ENCODE measurements at regions not wholly inside any gene's neighbourhood (a gene's known extent, or its start where the extent isn't known, plus 50 kb on each side); places are given as distances from the start of the nearest gene placed in this dataset.

DNA sequence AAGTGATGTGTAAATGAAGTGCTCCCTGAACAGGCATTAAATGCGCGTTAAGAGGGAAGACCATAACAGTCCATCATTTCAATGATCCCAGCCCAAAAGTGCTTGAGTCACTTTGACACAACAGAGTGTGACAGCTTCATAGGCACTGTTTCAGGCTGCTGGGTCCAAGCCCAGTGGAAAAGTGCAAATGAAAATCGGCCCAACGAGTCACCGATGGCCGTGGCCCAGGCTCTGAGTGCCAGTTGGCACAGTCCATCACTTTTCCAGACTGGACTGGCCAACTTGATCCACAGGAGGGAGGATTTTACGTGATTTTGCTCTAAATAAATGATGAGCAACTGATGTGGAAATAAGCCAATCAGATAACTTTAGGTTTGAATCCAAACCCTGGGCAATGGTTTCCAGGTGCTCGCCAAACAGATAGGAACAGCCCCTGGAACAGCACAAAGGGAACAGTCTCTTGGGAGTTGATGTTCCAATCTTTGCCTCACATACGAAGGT, 114.0 kb downstream of the SP3 start:
- no peaks in the 10 kb centered on the region for H3K4me1 Mint-ChIP-seq
- POLR2A ChIA-PET = no interaction called here
- no peak for DNase-seq
- H3K4me1 ChIP-seq (ENCODE audit: control insufficient read depth in 2 of 2, insufficient read depth in 2 of 2, low read length in 2 of 2) = no peaks in the 10 kb centered on the region
- no peak overlapping the region for H3K4me3 ChIP-seq (ENCODE audit: low read length)
- no peaks in the 10 kb centered on the region for H3K36me3 ChIP-seq (ENCODE audit: control insufficient read depth in 2 of 3, insufficient read depth in 3 of 3, low read length in 3 of 3)
- CTCF ChIA-PET = no interaction called here
- H3K9me3 Mint-ChIP-seq = peaks cover 0 to 3% (median 0%) of the 10 kb centered on the region in 11 donors
- no peak overlapping the region for H3K4me3 Mint-ChIP-seq
- H3K27me3 ChIP-seq (ENCODE audit: control insufficient read depth in 2 of 2, insufficient read depth in 2 of 2, low read length in 2 of 2) = no peaks in the 10 kb centered on the region
- H3K27ac ChIP-seq (ENCODE audit: low read depth, low read length) = no peak overlapping the region
- peaks cover 12 to 26% (median 19%) of the 10 kb centered on the region in 5 donors for H3K27me3 Mint-ChIP-seq
- intact Hi-C loops (cut with micrococcal nuclease) = no loop called here
- no peaks in the 10 kb centered on the region for H3K9me3 ChIP-seq (ENCODE audit: control insufficient read depth in 2 of 3, low read length in 3 of 3)
- H3K36me3 Mint-ChIP-seq = peaks cover 0 to 2% (median 0%) of the 10 kb centered on the region in 5 donors
- no peak overlapping the region for H3K27ac Mint-ChIP-seq
- ATAC-seq = no peak

- no peaks in the 10 kb centered on the region for H3K4me1 ChIP-seq (ENCODE audit: control insufficient read depth in 2 of 2, insufficient read depth in 2 of 2, low read length in 2 of 2)
- H3K4me3 ChIP-seq (ENCODE audit: low read length) = no peak overlapping the region
- peaks cover 0 to 6% (median 0%) of the 10 kb centered on the region in 7 donors for H3K4me1 Mint-ChIP-seq
- H3K27me3 Mint-ChIP-seq = peaks cover 3 to 13% (median 9%) of the 10 kb centered on the region in 5 donors
- no peaks in the 10 kb centered on the region for H3K36me3 ChIP-seq (ENCODE audit: control insufficient read depth in 2 of 3, insufficient read depth in 3 of 3, low read length in 3 of 3)
- H3K9me3 ChIP-seq (ENCODE audit: control insufficient read depth in 2 of 3, low read length in 3 of 3) = no peaks in the 10 kb centered on the region
- intact Hi-C loops (cut with micrococcal nuclease) = no loop called here
- DNase-seq = no peak
- POLR2A ChIA-PET = no interaction called here
- ATAC-seq = no peak
- CTCF ChIA-PET = no interaction called here
- H3K27ac ChIP-seq (ENCODE audit: low read depth, low read length) = no peak overlapping the region
- H3K27ac Mint-ChIP-seq = no peak overlapping the region
- no peaks in the 10 kb centered on the region for H3K27me3 ChIP-seq (ENCODE audit: control insufficient read depth in 2 of 2, insufficient read depth in 2 of 2, low read length in 2 of 2)
- no peak overlapping the region for H3K4me3 Mint-ChIP-seq
- H3K9me3 Mint-ChIP-seq = no peaks in the 10 kb centered on the region
- H3K36me3 Mint-ChIP-seq = no peaks in the 10 kb centered on the region
These were observed 111.0 kb downstream of the SP3 start for GRCh38 chr2:173854141-173854540.

- ChIA-PET POLR2A (no interaction called here), CTCF (no interaction called here)
- peaks cover 0 to 10% (median 7%) of the 10 kb centered on the region in 5 donors for H3K27me3 Mint-ChIP-seq
- DNase-seq = no peak
- no peak for ATAC-seq
- H3K36me3 Mint-ChIP-seq = no peaks in the 10 kb centered on the region
- H3K27ac Mint-ChIP-seq = no peak overlapping the region
- Histone ChIP-seq H3K27me3 (ENCODE audit: control insufficient read depth in 2 of 2, insufficient read depth in 2 of 2, low read length in 2 of 2) (no peaks in the 10 kb centered on the region), H3K27ac (ENCODE audit: low read depth, low read length) (no peak overlapping the region), H3K9me3 (ENCODE audit: control insufficient read depth in 2 of 3, low read length in 3 of 3) (no peaks in the 10 kb centered on the region), H3K4me1 (ENCODE audit: control insufficient read depth in 2 of 2, insufficient read depth in 2 of 2, low read length in 2 of 2) (no peaks in the 10 kb centered on the region), H3K4me3 (ENCODE audit: low read length) (no peak overlapping the region), H3K36me3 (ENCODE audit: control insufficient read depth in 2 of 3, insufficient read depth in 3 of 3, low read length in 3 of 3) (no peaks in the 10 kb centered on the region)
- intact Hi-C loops (cut with micrococcal nuclease) = no loop called here
- H3K4me3 Mint-ChIP-seq = no peak overlapping the region
- peaks cover 0 to 8% (median 0%) of the 10 kb centered on the region in 7 donors for H3K4me1 Mint-ChIP-seq
- no peaks in the 10 kb centered on the region for H3K9me3 Mint-ChIP-seq
These were observed 110.3 kb downstream of the SP3 start for GRCh38 chr2:173854840-173855239.

DNA sequence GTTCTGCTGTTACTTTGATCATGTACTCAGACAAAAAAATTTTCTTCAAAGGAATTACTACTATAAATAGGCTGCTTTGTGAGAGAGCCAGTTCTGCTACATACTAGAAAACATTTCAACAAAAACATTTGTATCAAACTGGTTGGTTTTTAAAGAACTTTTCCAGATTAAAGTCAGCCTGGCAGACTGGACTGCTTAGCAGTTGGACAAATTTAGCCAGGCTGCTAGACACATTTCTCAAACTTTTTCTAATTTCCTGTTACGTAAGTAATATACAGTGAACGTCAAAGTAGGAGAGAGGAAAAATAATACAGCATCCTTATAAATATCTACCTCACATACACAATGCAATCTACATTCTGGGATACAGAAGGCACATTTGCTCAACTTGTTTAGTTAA, 109.5 kb downstream of the SP3 start:
- H3K9me3 Mint-ChIP-seq = no peaks in the 10 kb centered on the region
- intact Hi-C loops (cut with micrococcal nuclease) = no loop called here

More for the DNA sequence above, 109.5 kb downstream of the SP3 start:
- Histone ChIP-seq H3K27ac (ENCODE audit: low read depth, low read length) (no peak overlapping the region), H3K4me3 (ENCODE audit: low read length) (no peak overlapping the region), H3K27me3 (ENCODE audit: control insufficient read depth in 2 of 2, insufficient read depth in 2 of 2, low read length in 2 of 2) (no peaks in the 10 kb centered on the region), H3K9me3 (ENCODE audit: control insufficient read depth in 2 of 3, low read length in 3 of 3) (no peaks in the 10 kb centered on the region), H3K4me1 (ENCODE audit: control insufficient read depth in 2 of 2, insufficient read depth in 2 of 2, low read length in 2 of 2) (no peaks in the 10 kb centered on the region), H3K36me3 (ENCODE audit: control insufficient read depth in 2 of 3, insufficient read depth in 3 of 3, low read length in 3 of 3) (no peaks in the 10 kb centered on the region)
- H3K27me3 Mint-ChIP-seq = peaks cover 0 to 11% (median 8%) of the 10 kb centered on the region in 5 donors
- no peak overlapping the region for H3K4me3 Mint-ChIP-seq
- H3K36me3 Mint-ChIP-seq = no peaks in the 10 kb centered on the region
- DNase-seq (no peak), ATAC-seq (no peak)
- POLR2A ChIA-PET = no interaction called here
- no peak overlapping the region for H3K27ac Mint-ChIP-seq
- peaks cover 0 to 14% (median 0%) of the 10 kb centered on the region in 7 donors for H3K4me1 Mint-ChIP-seq
- CTCF ChIA-PET = no interaction called here

Measured in naive thymus-derived CD4-positive, alpha-beta T cell (primary cell).